Caco-2 (cell line): ENCODE measurements at regions not wholly inside any gene's neighbourhood (a gene's known extent, or its start where the extent isn't known, plus 50 kb on each side); places are given as distances from the start of the nearest gene placed in this dataset.

Experiments used
- BruUV-seq: library from RNA; stranded (reverse); fragments of 400-500 nt; replicated peaks from 2 replicates; lab custom pipeline; 2021; lab: Mats Ljungman, UMichigan
- CTCF ChIA-PET: fragments of 300-600 bp; sonication (Branson Sonifier 250); formaldehyde crosslinking; loops from one replicate; lab custom pipeline; 2022; ENCODE audit warnings: antibody characterized with exemption; lab: Charles Lee
- POLR2A ChIA-PET: fragments of 300-600 bp; sonication (Branson Sonifier 250); formaldehyde crosslinking; loops from one replicate; lab custom pipeline; 2022; ENCODE audit warnings: antibody characterized with exemption; lab: Charles Lee
- DNase-seq, 2 experiments: peaks; one replicate each; pipeline versions ENCODE4 v3.0.0 to v3.0.0-alpha.2; 2020 to 2022
- H3K27me3 ChIP-seq: replicated peaks from 2 replicates; pipeline ENCODE4 v1.6.0; 2011; ENCODE audit warnings: low read length; ENCODE audit not compliant: control insufficient read depth, insufficient read depth
- H3K36me3 ChIP-seq: 2 replicates; pipeline ENCODE4 v1.5.1; 2011; ENCODE audit warnings: low read length; ENCODE audit not compliant: control insufficient read depth, insufficient read depth
- H3K4me1 ChIP-seq: fragments of 250-450 bp; sonication (Bioruptor Pico); 2 replicates; pipeline ENCODE4 v1.5.1; 2020; ENCODE audit warnings: mild to moderate bottlenecking
- H3K4me3 ChIP-seq: 2 replicates; pipeline ENCODE4 v1.5.1; 2011; ENCODE audit warnings: low read depth, mild to moderate bottlenecking, control low read depth, low read length
- H3K9me3 ChIP-seq: fragments of 250-450 bp; sonication (Bioruptor Pico); 2 replicates; pipeline ENCODE4 v1.5.1; 2020; ENCODE audit warnings: mild to moderate bottlenecking, moderate library complexity
- H3K27ac Mint-ChIP-seq: one replicate; pipeline ENCODE4 v1.8.0; 2022; ENCODE audit warnings: mixed read lengths; ENCODE audit not compliant: unreplicated experiment
- H3K27me3 Mint-ChIP-seq: one replicate; pipeline ENCODE4 v1.8.0; 2022; ENCODE audit warnings: mixed read lengths; ENCODE audit not compliant: insufficient read depth, unreplicated experiment
- H3K36me3 Mint-ChIP-seq: one replicate; pipeline ENCODE4 v1.8.0; 2022; ENCODE audit warnings: mild to moderate bottlenecking, mixed read lengths; ENCODE audit not compliant: insufficient read depth, unreplicated experiment
- H3K4me1 Mint-ChIP-seq: one replicate; pipeline ENCODE4 v1.8.0; 2022; ENCODE audit warnings: low read depth, mixed read lengths; ENCODE audit not compliant: unreplicated experiment
- H3K4me3 Mint-ChIP-seq: one replicate; pipeline ENCODE4 v1.8.0; 2022; ENCODE audit warnings: mild to moderate bottlenecking, moderate library complexity, mixed read lengths; ENCODE audit not compliant: unreplicated experiment
- H3K9me3 Mint-ChIP-seq: one replicate; pipeline ENCODE4 v1.8.0; 2022; ENCODE audit warnings: mixed read lengths; ENCODE audit not compliant: unreplicated experiment
- intact Hi-C: fragments of 100-400 bp; cut with micrococcal nuclease; formaldehyde crosslinking; loops from one replicate; pipeline ENCODE4 v1.10.0; 2022; ENCODE audit not compliant: unreplicated experiment
- TF ChIP-seq, protein P1 (sequence below), 2 experiments: fragments of 200-600 bp in 1 of 2; IDR thresholded peaks; 1 replicate in 1 of 2; 2 replicates in 1 of 2; pipeline versions ENCODE4 v1.5.1 to v1.8.0; 2011 to 2022; ENCODE audit warnings: antibody characterized with exemption in 1 of 2, control low read depth in 1 of 2, inconsistent platforms in 1 of 2, low read depth in 1 of 2, low read length in 1 of 2, mild to moderate bottlenecking in 1 of 2, moderate library complexity in 1 of 2; ENCODE audit not compliant: insufficient read depth in 1 of 2, severe bottlenecking in 1 of 2, unreplicated experiment in 1 of 2

DNA sequence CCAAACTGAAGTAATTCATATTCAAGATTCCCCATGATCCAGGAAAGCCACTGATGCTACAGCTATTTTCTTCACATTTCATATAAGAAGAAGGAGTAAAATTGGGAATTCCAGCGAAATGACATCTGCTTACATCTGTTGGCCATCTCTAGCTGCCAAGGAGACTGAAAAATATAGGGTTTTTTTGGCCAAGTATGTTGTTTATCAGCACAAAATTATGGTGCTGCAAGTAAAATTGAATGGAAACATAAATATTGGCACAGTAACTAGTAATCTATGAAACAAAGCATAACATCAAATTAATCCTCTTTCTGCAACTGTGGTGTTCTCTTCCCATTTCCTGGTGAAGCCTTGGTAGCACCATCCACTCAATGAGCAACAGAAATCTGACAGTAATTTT lies 649.5 kb upstream of the ZNF804A start:
- Histone ChIP-seq H3K4me1 (no peaks in the 10 kb centered on the region), H3K36me3 (no peaks in the 10 kb centered on the region), H3K27me3 (no peaks in the 10 kb centered on the region), H3K4me3 (no peak overlapping the region), H3K9me3 (no peaks in the 10 kb centered on the region)
- no peaks in the 10 kb centered on the region for H3K36me3 Mint-ChIP-seq
- intact Hi-C loops, result no loop called here
- CTCF ChIA-PET, result no interaction called here
- no TSS peak for BruUV-seq
- no peaks in the 10 kb centered on the region for H3K9me3 Mint-ChIP-seq
- no peaks in the 10 kb centered on the region for H3K27me3 Mint-ChIP-seq
- TF ChIP-seq, protein P1, sequence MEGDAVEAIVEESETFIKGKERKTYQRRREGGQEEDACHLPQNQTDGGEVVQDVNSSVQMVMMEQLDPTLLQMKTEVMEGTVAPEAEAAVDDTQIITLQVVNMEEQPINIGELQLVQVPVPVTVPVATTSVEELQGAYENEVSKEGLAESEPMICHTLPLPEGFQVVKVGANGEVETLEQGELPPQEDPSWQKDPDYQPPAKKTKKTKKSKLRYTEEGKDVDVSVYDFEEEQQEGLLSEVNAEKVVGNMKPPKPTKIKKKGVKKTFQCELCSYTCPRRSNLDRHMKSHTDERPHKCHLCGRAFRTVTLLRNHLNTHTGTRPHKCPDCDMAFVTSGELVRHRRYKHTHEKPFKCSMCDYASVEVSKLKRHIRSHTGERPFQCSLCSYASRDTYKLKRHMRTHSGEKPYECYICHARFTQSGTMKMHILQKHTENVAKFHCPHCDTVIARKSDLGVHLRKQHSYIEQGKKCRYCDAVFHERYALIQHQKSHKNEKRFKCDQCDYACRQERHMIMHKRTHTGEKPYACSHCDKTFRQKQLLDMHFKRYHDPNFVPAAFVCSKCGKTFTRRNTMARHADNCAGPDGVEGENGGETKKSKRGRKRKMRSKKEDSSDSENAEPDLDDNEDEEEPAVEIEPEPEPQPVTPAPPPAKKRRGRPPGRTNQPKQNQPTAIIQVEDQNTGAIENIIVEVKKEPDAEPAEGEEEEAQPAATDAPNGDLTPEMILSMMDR (IDR thresholded peaks at IDR 0.05; ENCODE audit: insufficient read depth in 1 of 2, low read depth in 1 of 2, low read length in 1 of 2, severe bottlenecking in 1 of 2, unreplicated experiment in 1 of 2), result no peak
- POLR2A ChIA-PET, result no interaction called here
- no peak for DNase-seq
- H3K4me1 Mint-ChIP-seq, result no peaks in the 10 kb centered on the region
- no peak overlapping the region for H3K27ac Mint-ChIP-seq
- H3K4me3 Mint-ChIP-seq, result no peak overlapping the region

DNA sequence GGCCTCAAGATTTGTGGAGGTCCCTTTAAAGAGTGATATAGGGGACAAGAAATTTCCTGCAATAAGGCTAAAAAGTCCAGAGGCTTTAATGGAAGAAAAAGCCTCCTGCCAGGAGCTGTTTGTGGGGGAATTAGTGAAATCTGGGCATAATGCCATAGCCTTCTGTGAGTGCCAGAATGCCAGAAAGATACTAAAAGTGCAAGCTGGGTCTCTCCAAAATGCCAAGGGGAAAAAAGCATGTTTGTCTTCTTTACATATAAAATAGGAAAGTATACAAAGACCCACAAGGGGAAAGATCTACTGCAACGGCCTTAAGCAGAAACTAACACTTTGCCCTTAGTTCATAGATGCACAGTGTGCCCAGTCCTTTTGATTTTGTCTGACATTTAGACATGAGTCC lies 647.7 kb upstream of the ZNF804A start:
- DNase-seq, result no peak
- Histone ChIP-seq H3K4me3 (no peak overlapping the region), H3K9me3 (no peaks in the 10 kb centered on the region), H3K27me3 (no peaks in the 10 kb centered on the region), H3K36me3 (no peaks in the 10 kb centered on the region), H3K4me1 (no peaks in the 10 kb centered on the region)
- no TSS peak for BruUV-seq
- no peaks in the 10 kb centered on the region for H3K36me3 Mint-ChIP-seq
- no peaks in the 10 kb centered on the region for H3K9me3 Mint-ChIP-seq
- ChIA-PET CTCF (no interaction called here), POLR2A (no interaction called here)
- TF ChIP-seq, protein P1 (IDR thresholded peaks at IDR 0.05; ENCODE audit: insufficient read depth in 1 of 2, low read depth in 1 of 2, low read length in 1 of 2, severe bottlenecking in 1 of 2, unreplicated experiment in 1 of 2), result no peak
- no peak overlapping the region for H3K27ac Mint-ChIP-seq
- intact Hi-C loops, result no loop called here
- H3K4me3 Mint-ChIP-seq, result no peak overlapping the region
- H3K4me1 Mint-ChIP-seq, result no peaks in the 10 kb centered on the region
- H3K27me3 Mint-ChIP-seq, result no peaks in the 10 kb centered on the region

DNA sequence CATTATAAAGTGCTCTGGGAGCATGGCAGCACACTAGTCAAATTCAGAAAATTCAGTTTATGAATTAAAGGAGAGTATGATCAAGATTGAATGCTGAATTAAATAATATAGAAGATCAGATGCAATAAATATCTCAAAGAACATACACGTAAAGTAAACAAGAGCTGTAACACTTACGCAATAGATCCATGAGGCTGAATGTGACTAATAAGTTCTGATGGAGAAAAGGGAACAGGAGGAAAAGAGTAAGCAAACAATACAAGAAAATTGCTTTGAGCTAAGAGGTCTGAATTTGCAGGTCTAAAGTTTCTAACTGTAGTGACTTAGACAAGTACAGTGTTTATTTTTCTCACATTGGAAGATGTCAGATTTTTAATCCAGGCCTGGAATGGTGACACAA lies 646.7 kb upstream of the ZNF804A start:
- BruUV-seq, result no TSS peak
- no peaks in the 10 kb centered on the region for H3K36me3 ChIP-seq
- TF ChIP-seq, protein P1 (IDR thresholded peaks at IDR 0.05; ENCODE audit: insufficient read depth in 1 of 2, low read depth in 1 of 2, low read length in 1 of 2, severe bottlenecking in 1 of 2, unreplicated experiment in 1 of 2), result no peak
- no peak for DNase-seq
- H3K4me1 Mint-ChIP-seq, result no peaks in the 10 kb centered on the region
- no peak overlapping the region for H3K27ac Mint-ChIP-seq
- no peaks in the 10 kb centered on the region for H3K9me3 Mint-ChIP-seq
- POLR2A ChIA-PET, result no interaction called here
- H3K4me1 ChIP-seq, result no peaks in the 10 kb centered on the region
- no peaks in the 10 kb centered on the region for H3K27me3 ChIP-seq
- CTCF ChIA-PET, result no interaction called here
- H3K27me3 Mint-ChIP-seq, result no peaks in the 10 kb centered on the region
- H3K36me3 Mint-ChIP-seq, result no peaks in the 10 kb centered on the region
- H3K4me3 ChIP-seq, result no peak overlapping the region
- intact Hi-C loops, result no loop called here
- H3K4me3 Mint-ChIP-seq, result no peak overlapping the region
- no peaks in the 10 kb centered on the region for H3K9me3 ChIP-seq
